ENCODE measurements at regions not wholly inside any gene's neighbourhood (a gene's known extent, or its start where the extent isn't known, plus 50 kb on each side); places are given as distances from the start of the nearest gene placed in this dataset.

DNA sequence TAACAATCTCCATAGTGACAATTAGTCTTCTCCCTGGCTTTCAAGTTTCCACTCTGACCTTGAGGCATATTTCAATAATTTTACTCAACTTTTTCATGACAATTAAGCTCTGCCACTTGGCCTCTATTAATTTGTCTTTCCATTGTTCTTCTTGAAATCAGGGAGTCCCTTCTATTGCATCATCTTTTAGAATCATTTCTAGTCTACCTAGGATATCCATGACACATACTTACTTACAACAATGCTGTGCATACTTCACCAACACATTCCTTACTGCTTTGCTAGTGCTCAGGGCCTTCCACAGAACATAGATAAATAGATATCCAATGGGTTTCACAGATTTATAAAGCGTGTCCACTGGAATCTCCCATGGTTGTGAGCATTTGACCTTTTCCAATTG, 331.5 kb upstream of the LRP1B start:
- no peak for ATAC-seq
- H3K9me3 ChIP-seq, result no peaks in the 10 kb centered on the region
- POLR2A ChIA-PET, result no interaction called here
- TF ChIP-seq CBX2 (IDR thresholded peaks at IDR 0.05; ENCODE audit: borderline replicate concordance, low read depth) (no peak), ZFP36 (IDR thresholded peaks at IDR 0.05; ENCODE audit: borderline replicate concordance, partially characterized antibody) (no peak), POLR2AphosphoS2 (conservative IDR thresholded peaks at IDR 0.05; ENCODE audit: low read length) (no peak), ZNF302 (CRISPR knock-in tag; IDR thresholded peaks at IDR 0.05) (no peak), RCOR1 (IDR thresholded peaks at IDR 0.05; ENCODE audit: low read depth, low read length) (no peak), RFX5 (IDR thresholded peaks at IDR 0.05) (no peak), PHF8 (IDR thresholded peaks at IDR 0.05; ENCODE audit: borderline replicate concordance, low read depth) (no peak), TP53 (CRISPR knock-in tag; IDR thresholded peaks at IDR 0.05) (no peak), RAD21 (conservative IDR thresholded peaks at IDR 0.05 in 1 of 2, IDR thresholded peaks at IDR 0.05 in 1 of 2) (no peak), TFCP2L1 (CRISPR knock-in tag; IDR thresholded peaks at IDR 0.05) (no peak), HEYL (CRISPR knock-in tag; IDR thresholded peaks at IDR 0.05) (no peak), FOXS1 (CRISPR knock-in tag; IDR thresholded peaks at IDR 0.05) (no peak), EHF (CRISPR knock-in tag; IDR thresholded peaks at IDR 0.05) (no peak), NR3C1 (IDR thresholded peaks at IDR 0.05) (no peak), CHD2 (IDR thresholded peaks at IDR 0.05; ENCODE audit: low read length, partially characterized antibody) (no peak)
- TF ChIP-seq, protein P1, sequence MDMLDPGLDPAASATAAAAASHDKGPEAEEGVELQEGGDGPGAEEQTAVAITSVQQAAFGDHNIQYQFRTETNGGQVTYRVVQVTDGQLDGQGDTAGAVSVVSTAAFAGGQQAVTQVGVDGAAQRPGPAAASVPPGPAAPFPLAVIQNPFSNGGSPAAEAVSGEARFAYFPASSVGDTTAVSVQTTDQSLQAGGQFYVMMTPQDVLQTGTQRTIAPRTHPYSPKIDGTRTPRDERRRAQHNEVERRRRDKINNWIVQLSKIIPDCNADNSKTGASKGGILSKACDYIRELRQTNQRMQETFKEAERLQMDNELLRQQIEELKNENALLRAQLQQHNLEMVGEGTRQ (IDR thresholded peaks at IDR 0.05), result no peak
- TF ChIP-seq, protein P2, sequence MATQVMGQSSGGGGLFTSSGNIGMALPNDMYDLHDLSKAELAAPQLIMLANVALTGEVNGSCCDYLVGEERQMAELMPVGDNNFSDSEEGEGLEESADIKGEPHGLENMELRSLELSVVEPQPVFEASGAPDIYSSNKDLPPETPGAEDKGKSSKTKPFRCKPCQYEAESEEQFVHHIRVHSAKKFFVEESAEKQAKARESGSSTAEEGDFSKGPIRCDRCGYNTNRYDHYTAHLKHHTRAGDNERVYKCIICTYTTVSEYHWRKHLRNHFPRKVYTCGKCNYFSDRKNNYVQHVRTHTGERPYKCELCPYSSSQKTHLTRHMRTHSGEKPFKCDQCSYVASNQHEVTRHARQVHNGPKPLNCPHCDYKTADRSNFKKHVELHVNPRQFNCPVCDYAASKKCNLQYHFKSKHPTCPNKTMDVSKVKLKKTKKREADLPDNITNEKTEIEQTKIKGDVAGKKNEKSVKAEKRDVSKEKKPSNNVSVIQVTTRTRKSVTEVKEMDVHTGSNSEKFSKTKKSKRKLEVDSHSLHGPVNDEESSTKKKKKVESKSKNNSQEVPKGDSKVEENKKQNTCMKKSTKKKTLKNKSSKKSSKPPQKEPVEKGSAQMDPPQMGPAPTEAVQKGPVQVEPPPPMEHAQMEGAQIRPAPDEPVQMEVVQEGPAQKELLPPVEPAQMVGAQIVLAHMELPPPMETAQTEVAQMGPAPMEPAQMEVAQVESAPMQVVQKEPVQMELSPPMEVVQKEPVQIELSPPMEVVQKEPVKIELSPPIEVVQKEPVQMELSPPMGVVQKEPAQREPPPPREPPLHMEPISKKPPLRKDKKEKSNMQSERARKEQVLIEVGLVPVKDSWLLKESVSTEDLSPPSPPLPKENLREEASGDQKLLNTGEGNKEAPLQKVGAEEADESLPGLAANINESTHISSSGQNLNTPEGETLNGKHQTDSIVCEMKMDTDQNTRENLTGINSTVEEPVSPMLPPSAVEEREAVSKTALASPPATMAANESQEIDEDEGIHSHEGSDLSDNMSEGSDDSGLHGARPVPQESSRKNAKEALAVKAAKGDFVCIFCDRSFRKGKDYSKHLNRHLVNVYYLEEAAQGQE (IDR thresholded peaks at IDR 0.05), result no peak
- TF ChIP-seq, protein P3, sequence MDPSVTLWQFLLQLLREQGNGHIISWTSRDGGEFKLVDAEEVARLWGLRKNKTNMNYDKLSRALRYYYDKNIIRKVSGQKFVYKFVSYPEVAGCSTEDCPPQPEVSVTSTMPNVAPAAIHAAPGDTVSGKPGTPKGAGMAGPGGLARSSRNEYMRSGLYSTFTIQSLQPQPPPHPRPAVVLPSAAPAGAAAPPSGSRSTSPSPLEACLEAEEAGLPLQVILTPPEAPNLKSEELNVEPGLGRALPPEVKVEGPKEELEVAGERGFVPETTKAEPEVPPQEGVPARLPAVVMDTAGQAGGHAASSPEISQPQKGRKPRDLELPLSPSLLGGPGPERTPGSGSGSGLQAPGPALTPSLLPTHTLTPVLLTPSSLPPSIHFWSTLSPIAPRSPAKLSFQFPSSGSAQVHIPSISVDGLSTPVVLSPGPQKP (IDR thresholded peaks at IDR 0.05; ENCODE audit: low read depth, low read length), result no peak
- no peak for DNase-seq (ENCODE audit: low read depth in 1 of 2, low spot score in 1 of 2)
- 45% methylated on average over 1 of the region's 1 CpG for WGBS (ENCODE audit: missing lambda C conversion rate)
- no peak overlapping the region for H3K4me3 ChIP-seq
- CTCF ChIA-PET, result no interaction called here
- FAIRE-seq, result no peak
- no peaks in the 10 kb centered on the region for H3K4me1 ChIP-seq
- H3K27ac ChIP-seq, result no peak overlapping the region
- no peak overlapping the region for H3K4me2 ChIP-seq

DNA sequence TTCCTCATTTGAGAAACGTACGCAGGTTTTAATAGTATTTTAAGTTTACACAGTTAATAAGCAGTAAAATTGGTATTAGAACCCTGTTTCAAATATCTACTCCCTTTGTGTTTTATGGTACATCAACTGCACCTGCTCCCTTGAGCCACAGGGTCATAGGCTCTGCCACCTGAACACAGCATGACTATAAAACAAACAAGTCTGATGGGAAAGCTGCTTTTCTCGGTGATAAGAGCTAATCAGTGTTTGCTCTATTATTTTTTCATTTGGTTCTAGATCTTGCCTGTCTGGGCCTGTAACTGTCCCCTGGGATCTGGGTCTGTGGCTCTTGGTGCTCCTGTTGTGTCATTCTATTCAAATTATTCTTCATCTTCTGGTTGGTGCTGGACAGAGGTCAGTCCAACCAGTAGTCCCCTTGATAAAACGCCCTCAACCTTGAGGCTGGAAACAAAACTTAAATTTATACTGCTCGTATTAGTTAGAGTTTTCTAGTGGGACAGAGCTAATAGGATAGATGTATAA, 314.8 kb upstream of the LRP1B start:
- ChIA-PET POLR2A (no interaction called here), CTCF (no interaction called here)
- H3K4me2 ChIP-seq, result no peak overlapping the region
- ATAC-seq (no peak), DNase-seq (ENCODE audit: low read depth in 1 of 2, low spot score in 1 of 2) (no peak), FAIRE-seq (no peak)
- TF ChIP-seq JUN (IDR thresholded peaks at IDR 0.05) (no peak), EHF (CRISPR knock-in tag; IDR thresholded peaks at IDR 0.05) (no peak), RNF2 (IDR thresholded peaks at IDR 0.05; ENCODE audit: borderline replicate concordance, low read depth) (no peak), TP53 (CRISPR knock-in tag; IDR thresholded peaks at IDR 0.05) (no peak), EP300 (IDR thresholded peaks at IDR 0.05) (no peak), SREBF2 (IDR thresholded peaks at IDR 0.05) (no peak), CEBPB (IDR thresholded peaks at IDR 0.05) (no peak)
- TF ChIP-seq, protein P4, sequence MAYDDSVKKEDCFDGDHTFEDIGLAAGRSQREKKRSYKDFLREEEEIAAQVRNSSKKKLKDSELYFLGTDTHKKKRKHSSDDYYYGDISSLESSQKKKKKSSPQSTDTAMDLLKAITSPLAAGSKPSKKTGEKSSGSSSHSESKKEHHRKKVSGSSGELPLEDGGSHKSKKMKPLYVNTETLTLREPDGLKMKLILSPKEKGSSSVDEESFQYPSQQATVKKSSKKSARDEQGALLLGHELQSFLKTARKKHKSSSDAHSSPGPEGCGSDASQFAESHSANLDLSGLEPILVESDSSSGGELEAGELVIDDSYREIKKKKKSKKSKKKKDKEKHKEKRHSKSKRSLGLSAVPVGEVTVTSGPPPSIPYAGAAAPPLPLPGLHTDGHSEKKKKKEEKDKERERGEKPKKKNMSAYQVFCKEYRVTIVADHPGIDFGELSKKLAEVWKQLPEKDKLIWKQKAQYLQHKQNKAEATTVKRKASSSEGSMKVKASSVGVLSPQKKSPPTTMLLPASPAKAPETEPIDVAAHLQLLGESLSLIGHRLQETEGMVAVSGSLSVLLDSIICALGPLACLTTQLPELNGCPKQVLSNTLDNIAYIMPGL (CRISPR knock-in tag; IDR thresholded peaks at IDR 0.05; ENCODE audit: borderline replicate concordance), result no peak
- TF ChIP-seq, protein P2 (IDR thresholded peaks at IDR 0.05), result no peak
- H3K4me3 ChIP-seq, result no peak overlapping the region
- no peaks in the 10 kb centered on the region for H3K4me1 ChIP-seq
- WGBS (ENCODE audit: missing lambda C conversion rate), result 42% methylated on average over 5 of the region's 5 CpGs
- no peaks in the 10 kb centered on the region for H3K9me3 ChIP-seq
- no peak overlapping the region for H3K27ac ChIP-seq

Data from A549 (cell line).